GM21526 (cell line): ENCODE measurements at regions not wholly inside any gene's neighbourhood (a gene's known extent, or its start where the extent isn't known, plus 50 kb on each side); places are given as distances from the start of the nearest gene placed in this dataset.

ENCODE experiments used
- ATAC-seq: cut with Tn5 transposase; IDR thresholded peaks from one replicate; pipeline ENCODE4 v1.9.1; 2021; ENCODE audit warnings: moderate library complexity; ENCODE audit not compliant: unreplicated experiment, low FRiP score

GRCh38 chr16:86181526-86181925 lies 282.6 kb downstream of the IRF8 start:
- ATAC-seq = no peak

GRCh38 chr16:86184185-86184584 lies 285.2 kb downstream of the IRF8 start:
- ATAC-seq = no peak

- ATAC-seq = no peak
Measured at GRCh38 chr16:86185089-86185488, 286.1 kb downstream of the IRF8 start.

- no peak for ATAC-seq
Measured at GRCh38 chr16:86186313-86186712, 287.4 kb downstream of the IRF8 start.

- ATAC-seq = no peak
Measured at GRCh38 chr16:86189934-86190333, 291.0 kb downstream of the IRF8 start.

GRCh38 chr16:86191663-86192062 lies 292.7 kb downstream of the IRF8 start:
- no peak for ATAC-seq

GRCh38 chr16:86193528-86194193 lies 294.7 kb downstream of the IRF8 start:
- no peak for ATAC-seq

- ATAC-seq = no peak
Measured at GRCh38 chr16:86195863-86196630, 297.1 kb downstream of the IRF8 start.

- no peak for ATAC-seq
Measured at GRCh38 chr16:86196687-86197391, 297.9 kb downstream of the IRF8 start.

- ATAC-seq = no peak
Measured at GRCh38 chr16:86198206-86199118, 299.5 kb downstream of the IRF8 start.

- ATAC-seq = no peak
Measured at GRCh38 chr16:86199182-86199581, 300.2 kb downstream of the IRF8 start.

GRCh38 chr16:86199871-86200695 lies 301.1 kb downstream of the IRF8 start:
- ATAC-seq = no peak

GRCh38 chr16:86200722-86201121 lies 301.8 kb downstream of the IRF8 start:
- ATAC-seq = no peak

GRCh38 chr16:86201746-86202145 lies 302.8 kb downstream of the IRF8 start:
- ATAC-seq = no peak

- no peak for ATAC-seq
Measured at GRCh38 chr16:86202267-86202666, 303.3 kb downstream of the IRF8 start.

GRCh38 chr16:86202760-86203426 lies 303.9 kb downstream of the IRF8 start:
- no peak for ATAC-seq

- ATAC-seq = no peak
Measured at GRCh38 chr16:86203557-86204275, 304.8 kb downstream of the IRF8 start.

GRCh38 chr16:86205521-86206245 lies 304.6 kb upstream of the FOXF1 start:
- ATAC-seq = no peak
